GM12801 (cell line): ENCODE measurements at regions not wholly inside any gene's neighbourhood (a gene's known extent, or its start where the extent isn't known, plus 50 kb on each side); places are given as distances from the start of the nearest gene placed in this dataset.

Experiments
- TF ChIP-seq, protein P1 (sequence below): IDR thresholded peaks from one replicate; pipeline ENCODE4 v1.5.1; 2011; ENCODE audit warnings: control low read depth; ENCODE audit not compliant: insufficient read length; ENCODE audit errors: extremely low read depth

DNA sequence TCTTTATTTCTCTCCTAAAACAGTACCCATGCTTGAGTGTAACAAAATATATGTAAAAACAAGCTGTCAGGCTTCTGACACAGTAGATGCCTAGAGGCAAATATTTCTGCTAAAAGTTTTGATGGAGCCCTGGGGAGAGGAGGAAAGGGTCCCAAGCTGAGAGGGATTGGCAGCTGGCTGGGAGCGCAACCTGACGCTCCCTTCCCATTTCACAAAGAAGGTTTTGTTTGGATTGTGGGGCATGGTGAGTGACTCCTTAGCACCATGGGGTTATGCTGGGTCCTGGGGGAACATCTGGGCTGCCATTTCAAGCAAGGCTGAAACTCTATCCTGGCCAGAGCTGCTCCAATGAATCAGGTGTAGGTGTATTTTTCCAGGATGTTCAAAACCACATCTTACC, 720.5 kb downstream of the MAFB start:
- TF ChIP-seq, protein P1, sequence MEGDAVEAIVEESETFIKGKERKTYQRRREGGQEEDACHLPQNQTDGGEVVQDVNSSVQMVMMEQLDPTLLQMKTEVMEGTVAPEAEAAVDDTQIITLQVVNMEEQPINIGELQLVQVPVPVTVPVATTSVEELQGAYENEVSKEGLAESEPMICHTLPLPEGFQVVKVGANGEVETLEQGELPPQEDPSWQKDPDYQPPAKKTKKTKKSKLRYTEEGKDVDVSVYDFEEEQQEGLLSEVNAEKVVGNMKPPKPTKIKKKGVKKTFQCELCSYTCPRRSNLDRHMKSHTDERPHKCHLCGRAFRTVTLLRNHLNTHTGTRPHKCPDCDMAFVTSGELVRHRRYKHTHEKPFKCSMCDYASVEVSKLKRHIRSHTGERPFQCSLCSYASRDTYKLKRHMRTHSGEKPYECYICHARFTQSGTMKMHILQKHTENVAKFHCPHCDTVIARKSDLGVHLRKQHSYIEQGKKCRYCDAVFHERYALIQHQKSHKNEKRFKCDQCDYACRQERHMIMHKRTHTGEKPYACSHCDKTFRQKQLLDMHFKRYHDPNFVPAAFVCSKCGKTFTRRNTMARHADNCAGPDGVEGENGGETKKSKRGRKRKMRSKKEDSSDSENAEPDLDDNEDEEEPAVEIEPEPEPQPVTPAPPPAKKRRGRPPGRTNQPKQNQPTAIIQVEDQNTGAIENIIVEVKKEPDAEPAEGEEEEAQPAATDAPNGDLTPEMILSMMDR = no peak

DNA sequence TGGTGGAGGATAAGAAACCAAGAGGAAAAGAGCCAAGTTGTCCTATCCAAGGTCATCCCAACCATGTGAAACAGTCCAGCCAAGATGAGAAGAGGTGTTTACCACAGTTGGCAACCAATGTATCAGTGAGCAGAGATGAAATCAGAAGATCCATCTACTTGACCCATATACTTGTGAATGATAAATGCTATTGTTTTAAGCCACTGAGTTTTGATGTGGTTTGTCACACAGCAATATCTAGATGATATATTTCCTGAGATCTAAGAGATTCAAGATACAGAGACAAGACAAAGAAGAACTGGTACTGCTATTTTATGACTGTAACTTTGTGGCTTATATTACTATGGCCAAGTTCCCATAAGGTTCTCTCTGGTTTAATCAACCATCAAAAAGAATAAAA, 721.2 kb downstream of the MAFB start:
- TF ChIP-seq, protein P1 = no peak

GRCh38 chr20:39961637-39962244, 727.3 kb downstream of the MAFB start:
- TF ChIP-seq, protein P1 = no peak

GRCh38 chr20:39960522-39961428, 728.3 kb downstream of the MAFB start:
- TF ChIP-seq, protein P1 = no peak

GRCh38 chr20:39954621-39955020, 734.4 kb downstream of the MAFB start:
- TF ChIP-seq, protein P1 = no peak

- TF ChIP-seq, protein P1 = no peak
These were observed 742.1 kb downstream of the MAFB start for GRCh38 chr20:39946931-39947330.

DNA sequence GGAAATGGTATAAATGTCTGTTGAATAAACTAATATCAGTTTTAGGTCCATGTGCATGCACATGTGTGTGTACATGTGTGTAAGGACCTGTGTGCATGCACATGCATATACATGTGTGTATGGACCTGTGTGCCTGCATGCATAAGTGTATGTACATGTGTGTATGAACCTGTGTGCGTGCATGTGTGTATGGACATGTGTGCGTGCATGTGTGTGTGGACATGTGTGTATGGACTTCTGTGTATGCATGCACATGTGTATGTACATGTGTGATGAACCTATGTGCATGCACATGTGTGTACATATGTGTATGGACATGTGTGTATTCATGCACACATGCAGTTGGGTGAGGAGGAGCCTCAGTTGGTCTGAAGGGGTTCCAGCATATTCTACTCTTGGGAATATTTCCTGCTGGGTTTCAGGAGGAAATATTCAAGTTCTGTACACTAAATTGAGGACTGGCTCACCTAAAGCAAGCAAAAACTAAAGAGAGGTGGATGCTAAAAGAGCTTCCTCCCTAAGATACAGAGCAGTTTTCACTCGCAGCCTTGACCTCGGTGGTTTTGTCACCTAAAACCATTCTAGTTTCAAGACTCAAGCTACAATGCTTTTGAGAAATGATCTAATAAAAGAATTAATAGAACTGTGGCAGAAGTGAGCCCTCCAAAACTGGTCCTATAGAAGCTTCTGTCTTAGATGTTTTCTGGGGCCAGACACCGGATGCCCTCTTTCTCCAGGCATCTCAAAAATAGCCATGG, 742.8 kb downstream of the MAFB start:
- TF ChIP-seq, protein P1 = no peak
